ENCODE measurements at regions not wholly inside any gene's neighbourhood (a gene's known extent, or its start where the extent isn't known, plus 50 kb on each side); places are given as distances from the start of the nearest gene placed in this dataset.

- DNase-seq (ENCODE audit: low spot score) = no peak
Observed at GRCh38 chr3:24937228-24937627, 442.6 kb upstream of the THRB start.

- no peak for DNase-seq (ENCODE audit: low spot score)
Observed at GRCh38 chr3:24937780-24938179, 443.1 kb upstream of the THRB start.

- DNase-seq (ENCODE audit: low spot score) = no peak
Observed at GRCh38 chr3:24943961-24944360, 449.3 kb upstream of the THRB start.

- DNase-seq (ENCODE audit: low spot score) = no peak
Observed at GRCh38 chr3:24944805-24945520, 450.3 kb upstream of the THRB start.

- DNase-seq (ENCODE audit: low spot score) = no peak
Observed at GRCh38 chr3:24945563-24945962, 450.9 kb upstream of the THRB start.

- no peak for DNase-seq (ENCODE audit: low spot score)
Observed at GRCh38 chr3:24947103-24947502, 452.5 kb upstream of the THRB start.

- DNase-seq (ENCODE audit: low spot score) = no peak
Observed at GRCh38 chr3:24951180-24951579, 456.5 kb upstream of the THRB start.

GRCh38 chr3:24952388-24952787 lies 457.7 kb upstream of the THRB start:
- no peak for DNase-seq (ENCODE audit: low spot score)

GRCh38 chr3:24953060-24953771 lies 458.6 kb upstream of the THRB start:
- DNase-seq (ENCODE audit: low spot score) = no peak

GRCh38 chr3:24956613-24957012 lies 462.0 kb upstream of the THRB start:
- DNase-seq (ENCODE audit: low spot score) = no peak

GRCh38 chr3:24958271-24958670 lies 463.6 kb upstream of the THRB start:
- no peak for DNase-seq (ENCODE audit: low spot score)

- no peak for DNase-seq (ENCODE audit: low spot score)
Observed at GRCh38 chr3:24958910-24959447, 464.3 kb upstream of the THRB start.

- no peak for DNase-seq (ENCODE audit: low spot score)
Observed at GRCh38 chr3:24963762-24964625, 464.1 kb upstream of the RARB start.

GRCh38 chr3:24965706-24966385 lies 462.2 kb upstream of the RARB start:
- DNase-seq (ENCODE audit: low spot score) = no peak

GRCh38 chr3:24968036-24968435 lies 460.0 kb upstream of the RARB start:
- DNase-seq (ENCODE audit: low spot score) = no peak

- DNase-seq (ENCODE audit: low spot score) = no peak
Observed at GRCh38 chr3:24972491-24972890, 455.6 kb upstream of the RARB start.

GRCh38 chr3:24981309-24981708 lies 446.8 kb upstream of the RARB start:
- no peak for DNase-seq (ENCODE audit: low spot score)

- DNase-seq (ENCODE audit: low spot score) = no peak
Observed at GRCh38 chr3:24981924-24982323, 446.1 kb upstream of the RARB start.

- DNase-seq (ENCODE audit: low spot score) = no peak
Observed at GRCh38 chr3:24985668-24986067, 442.4 kb upstream of the RARB start.

- no peak for DNase-seq (ENCODE audit: low spot score)
Observed at GRCh38 chr3:24986612-24987011, 441.5 kb upstream of the RARB start.

- DNase-seq (ENCODE audit: low spot score) = no peak
Observed at GRCh38 chr3:24999357-24999756, 428.7 kb upstream of the RARB start.
